Amniotic epithelial cell (primary cell): ENCODE measurements at regions not wholly inside any gene's neighbourhood (a gene's known extent, or its start where the extent isn't known, plus 50 kb on each side); places are given as distances from the start of the nearest gene placed in this dataset.
"Not testable (repeated sequence)": the region's sequence is repeated elsewhere in the genome, so short reads cannot be mapped to it uniquely, and the experiment has no call there.

Experiments used
- DNase-seq: peaks from one replicate; pipeline ENCODE4 v3.0.0-alpha.2; 2010; ENCODE audit warnings: low read depth

- DNase-seq, result not testable (repeated sequence)
Observed at GRCh38 chr1:116851189-116851588, 58.5 kb upstream of the PTGFRN start.

GRCh38 chr1:116851846-116852245 lies 57.9 kb upstream of the PTGFRN start:
- DNase-seq, result no peak

GRCh38 chr1:116852367-116852766 lies 57.3 kb upstream of the PTGFRN start:
- no peak for DNase-seq

- no peak for DNase-seq
Observed at GRCh38 chr1:116852910-116853309, 56.8 kb upstream of the PTGFRN start.

GRCh38 chr1:116853680-116854402 lies 55.9 kb upstream of the PTGFRN start:
- DNase-seq, result peak; percentile 66

GRCh38 chr1:116854403-116854690 lies 55.4 kb upstream of the PTGFRN start:
- DNase-seq, result no peak

GRCh38 chr1:116854716-116855115 lies 55.0 kb upstream of the PTGFRN start:
- DNase-seq, result no peak

GRCh38 chr1:116855191-116855619 lies 54.5 kb upstream of the PTGFRN start:
- no peak for DNase-seq

- no peak for DNase-seq
Observed at GRCh38 chr1:116855773-116856201, 53.9 kb upstream of the PTGFRN start.

- no peak for DNase-seq
Observed at GRCh38 chr1:116856312-116856711, 53.4 kb upstream of the PTGFRN start.

GRCh38 chr1:116857092-116857491 lies 52.6 kb upstream of the PTGFRN start:
- DNase-seq, result no peak
